A549 (cell line): ENCODE measurements at regions not wholly inside any gene's neighbourhood (a gene's known extent, or its start where the extent isn't known, plus 50 kb on each side); places are given as distances from the start of the nearest gene placed in this dataset.

ENCODE experiments used
- ATAC-seq, 2 experiments: fragments of 200-7000 bp in 1 of 2; fragments of >200 bp in 1 of 2; cut with Nextera tagmentation in 1 of 2; cut with Tn5 transposase in 1 of 2; 3 replicates each; pipeline versions ENCODE4 v1.8.0 to v1.9.1; 2018 to 2020; ENCODE audit warnings: mild to moderate bottlenecking in 1 of 2, moderate library complexity in 1 of 2
- CTCF ChIA-PET: fragments of 300-600 bp; sonication (Branson Sonifier 250); formaldehyde crosslinking; extraction: SDS; loops from one replicate; lab custom pipeline; 2021; ENCODE audit warnings: antibody characterized with exemption, inconsistent platforms; lab: Yijun Ruan, JAX
- POLR2A ChIA-PET: fragments of 350-600 bp; formaldehyde crosslinking; extraction: SDS; loops from one replicate; lab custom pipeline; 2021; ENCODE audit warnings: antibody characterized with exemption, inconsistent platforms; lab: Yijun Ruan, JAX
- DNase-seq, 2 experiments: peaks; one replicate each; pipeline versions ENCODE4 v3.0.0 to v3.0.0-alpha.2; 2011 to 2016; ENCODE audit warnings: low read depth in 1 of 2, low spot score in 1 of 2
- FAIRE-seq: peaks from 2 replicates; lab custom pipeline; 2011; peaks lifted over from hg19 to GRCh38; lab: Jason Lieb, UNC
- H3K27ac ChIP-seq, 2 experiments: fragments of >200 bp; sonication (Bioruptor Twin); formaldehyde crosslinking; 3 replicates each; pipeline ENCODE4 v1.5.1; 2016 to 2017
- H3K4me1 ChIP-seq: fragments of >200 bp; sonication (Bioruptor Twin); formaldehyde crosslinking; 3 replicates; pipeline ENCODE4 v1.6.1; 2016
- H3K4me2 ChIP-seq: fragments of >200 bp; sonication (Bioruptor Twin); formaldehyde crosslinking; 3 replicates; pipeline ENCODE4 v1.6.1; 2016
- H3K4me3 ChIP-seq: fragments of >200 bp; sonication (Bioruptor Twin); formaldehyde crosslinking; 3 replicates; pipeline ENCODE4 v1.5.1; 2016
- H3K9me3 ChIP-seq: fragments of >200 bp; sonication (Bioruptor Twin); formaldehyde crosslinking; 3 replicates; pipeline ENCODE4 v1.6.1; 2016
- CBX8 ChIP-seq: fragments of 200-600 bp; sonication (generic); IDR thresholded peaks from 2 replicates; pipeline ENCODE4 v1.6.1; 2016
- CEBPB ChIP-seq, 2 experiments: fragments of >200 bp in 1 of 2; sonication (Bioruptor Twin) in 1 of 2; formaldehyde crosslinking in 1 of 2; IDR thresholded peaks; 2 replicates each; pipeline ENCODE4 v1.6.1; 2012 to 2016
- CHD4 ChIP-seq: fragments of 200-600 bp; sonication (generic); IDR thresholded peaks from 2 replicates; pipeline ENCODE4 v1.6.1; 2016; ENCODE audit warnings: antibody characterized with exemption, mild to moderate bottlenecking, borderline replicate concordance
- CTCF ChIP-seq: fragments of >200 bp; sonication (Bioruptor Twin); formaldehyde crosslinking; IDR thresholded peaks from 3 replicates; pipeline ENCODE4 v1.5.1; 2016
- ESRRA ChIP-seq: fragments of 150-350 bp; IDR thresholded peaks from 2 replicates; pipeline ENCODE4 v1.6.1; 2014; ENCODE audit warnings: mild to moderate bottlenecking, low read length, borderline replicate concordance
- HDAC2 ChIP-seq: fragments of 200-600 bp; sonication (generic); IDR thresholded peaks from 2 replicates; pipeline ENCODE4 v1.6.1; 2016
- HOXA7 ChIP-seq: fragments of 250-450 bp; sonication (Bioruptor Pico); IDR thresholded peaks from 2 replicates; pipeline ENCODE4 v1.5.0; 2020; ENCODE audit warnings: mild to moderate bottlenecking, moderate library complexity
- HOXB13 ChIP-seq: fragments of 250-450 bp; sonication (Bioruptor Pico); IDR thresholded peaks from 2 replicates; pipeline ENCODE4 v1.5.0; 2020; ENCODE audit warnings: low read depth, mild to moderate bottlenecking, moderate library complexity
- KDM5A ChIP-seq: fragments of 200-600 bp; sonication (generic); IDR thresholded peaks from 2 replicates; pipeline ENCODE4 v1.6.1; 2016; ENCODE audit warnings: antibody characterized with exemption, mild to moderate bottlenecking
- MAX ChIP-seq: IDR thresholded peaks from 2 replicates; pipeline ENCODE4 v1.6.1; 2012
- MAZ ChIP-seq: fragments of 150-350 bp; IDR thresholded peaks from 2 replicates; pipeline ENCODE4 v1.6.1; 2014; ENCODE audit warnings: antibody characterized with exemption, low read depth, low read length, borderline replicate concordance
- NR3C1 ChIP-seq: fragments of >200 bp; sonication (Bioruptor Twin); formaldehyde crosslinking; IDR thresholded peaks from 3 replicates; pipeline ENCODE4 v1.6.1; 2017
- POLR2A ChIP-seq: IDR thresholded peaks from 2 replicates; pipeline ENCODE4 v1.6.1; 2012; ENCODE audit warnings: mild to moderate bottlenecking, low read length
- POLR2AphosphoS2 ChIP-seq: conservative IDR thresholded peaks from 2 replicates; pipeline ENCODE4 v1.6.1; 2012; ENCODE audit warnings: low read length, improper control_type of control experiment, inconsistent platforms
- RCOR1 ChIP-seq: fragments of 150-350 bp; IDR thresholded peaks from 2 replicates; pipeline ENCODE4 v1.6.1; 2014; ENCODE audit warnings: antibody characterized with exemption, low read length, low read depth
- SMC3 ChIP-seq: fragments of >200 bp; sonication (Bioruptor Twin); formaldehyde crosslinking; IDR thresholded peaks from 3 replicates; pipeline ENCODE4 v1.6.1; 2018; ENCODE audit warnings: inconsistent platforms
- TFCP2L1 ChIP-seq: fragments of 250-450 bp; sonication (Bioruptor Pico); IDR thresholded peaks from 2 replicates; pipeline ENCODE4 v1.5.0; 2021; ENCODE audit warnings: mild to moderate bottlenecking
- ZC3H11A ChIP-seq: fragments of 450-650 bp; IDR thresholded peaks from 2 replicates; pipeline ENCODE4 v1.6.1; 2014; ENCODE audit warnings: antibody characterized with exemption, mild to moderate bottlenecking
- ZFP36 ChIP-seq: fragments of 450-650 bp; IDR thresholded peaks from 2 replicates; pipeline ENCODE4 v1.6.1; 2014; ENCODE audit warnings: borderline replicate concordance; ENCODE audit not compliant: partially characterized antibody
- ZSCAN20 ChIP-seq: fragments of 250-450 bp; sonication (Bioruptor Pico); IDR thresholded peaks from 2 replicates; pipeline ENCODE4 v1.8.0; 2022; ENCODE audit warnings: mild to moderate bottlenecking, moderate library complexity
- WGBS: methylation state at CpG from one replicate; pipeline ENCODE4 v1.1.6; 2017; ENCODE audit errors: missing lambda C conversion rate; 5-methylcytosine and 5-hydroxymethylcytosine counted together

GRCh38 chr4:124964852-124965496 is 252.4 kb upstream of the ANKRD50 start (continued):
- TF ChIP-seq ZC3H11A (no peak), CTCF (no peak), MAZ (no peak), CBX8 (no peak)

- no peak for TF ChIP-seq HOXA7 (CRISPR knock-in tag)
- TF ChIP-seq NR3C1, result no peak
- TF ChIP-seq ESRRA, result no peak
- TF ChIP-seq HOXB13 (CRISPR knock-in tag), result no peak
- no peak for TF ChIP-seq HDAC2
- TF ChIP-seq ZFP36, result no peak
- no peak for TF ChIP-seq POLR2A
- no peak for TF ChIP-seq CHD4
- no peak for TF ChIP-seq ZSCAN20 (CRISPR knock-in tag)
- TF ChIP-seq KDM5A, result no peak
- no peak for TF ChIP-seq MAX
- TF ChIP-seq CBX8, result no peak
- no peak for TF ChIP-seq CTCF
- TF ChIP-seq RCOR1, result no peak
- Histone ChIP-seq H3K4me3 (no peak overlapping the region), H3K9me3 (peaks cover 4% of the 10 kb centered on the region), H3K4me1 (no peaks in the 10 kb centered on the region), H3K27ac (no peak overlapping the region), H3K4me2 (no peak overlapping the region)
- POLR2A ChIA-PET, result no interaction called here
- CTCF ChIA-PET, result no interaction called here
- ATAC-seq (no peak), DNase-seq (no peak), FAIRE-seq (no peak)
- 65% methylated on average over 2 of the region's 2 CpGs for WGBS
Measured at GRCh38 chr4:124964251-124964650, 251.7 kb upstream of the ANKRD50 start.

GRCh38 chr4:124961138-124961750 is 248.7 kb upstream of the ANKRD50 start:
- WGBS, result 47% methylated on average over 4 of the region's 4 CpGs
- no peak overlapping the region for H3K4me3 ChIP-seq
- peak; percentile 12 for TF ChIP-seq ZFP36
- TF ChIP-seq SMC3, result no peak
- TF ChIP-seq TFCP2L1 (CRISPR knock-in tag), result no peak
- TF ChIP-seq, all 56 proteins: peak for 1
- ChIA-PET POLR2A (no interaction called here), CTCF (no interaction called here)
- no peak for ATAC-seq
- no peak overlapping the region for H3K4me2 ChIP-seq
- H3K9me3 ChIP-seq, result peaks cover 4% of the 10 kb centered on the region
- DNase-seq, result no peak
- no peak for FAIRE-seq
- no peak overlapping the region for H3K27ac ChIP-seq
- no peaks in the 10 kb centered on the region for H3K4me1 ChIP-seq

GRCh38 chr4:124958847-124959246 is 246.3 kb upstream of the ANKRD50 start:
- FAIRE-seq (no peak), DNase-seq (no peak), ATAC-seq (no peak)
- Histone ChIP-seq H3K4me2 (no peak overlapping the region), H3K9me3 (peaks cover 4% of the 10 kb centered on the region), H3K4me3 (no peak overlapping the region), H3K27ac (no peak overlapping the region), H3K4me1 (no peaks in the 10 kb centered on the region)
- POLR2A ChIA-PET, result no interaction called here
- WGBS, result 50% methylated on average over 1 of the region's 1 CpG
- TF ChIP-seq POLR2AphosphoS2 (no peak), ZSCAN20 (CRISPR knock-in tag) (no peak), CEBPB (IDR thresholded peaks at IDR 0.05) (no peak)
- TF ChIP-seq, all 56 proteins: peak for 0
- CTCF ChIA-PET, result no interaction called here
